GM06990 (cell line): ENCODE measurements at regions not wholly inside any gene's neighbourhood (a gene's known extent, or its start where the extent isn't known, plus 50 kb on each side); places are given as distances from the start of the nearest gene placed in this dataset.

Experiments
- DNase-seq: peaks from one replicate; pipeline ENCODE4 v3.0.0-alpha.2; 2011; ENCODE audit not compliant: insufficient read length; ENCODE audit errors: extremely low read depth
- H3K27me3 ChIP-seq: replicated peaks from 2 replicates; pipeline ENCODE4 v1.6.0; 2011; ENCODE audit warnings: low read length; ENCODE audit not compliant: control insufficient read depth, insufficient read depth
- H3K36me3 ChIP-seq: 2 replicates; pipeline ENCODE4 v1.5.1; 2011; ENCODE audit warnings: low read length; ENCODE audit not compliant: control insufficient read depth, insufficient read depth
- H3K4me3 ChIP-seq: replicated peaks from 2 replicates; pipeline ENCODE4 v1.5.1; 2011; ENCODE audit warnings: low read depth, mild to moderate bottlenecking, control low read depth, low read length
- CTCF ChIP-seq: IDR thresholded peaks from 2 replicates; pipeline ENCODE4 v1.5.1; 2011; ENCODE audit warnings: low read length, control low read depth, mild to moderate bottlenecking, inconsistent platforms; ENCODE audit not compliant: insufficient read depth, poor library complexity, severe bottlenecking

GRCh38 chr4:140212194-140212593 is 58.2 kb upstream of the MAML3 start:
- H3K27me3 ChIP-seq = no peaks in the 10 kb centered on the region
- H3K36me3 ChIP-seq = no peaks in the 10 kb centered on the region
- DNase-seq = no peak
- no peak for TF ChIP-seq CTCF
- H3K4me3 ChIP-seq = no peak overlapping the region

GRCh38 chr4:140211693-140212092 is 57.7 kb upstream of the MAML3 start:
- no peak for DNase-seq
- no peak overlapping the region for H3K4me3 ChIP-seq
- TF ChIP-seq CTCF = no peak
- no peaks in the 10 kb centered on the region for H3K36me3 ChIP-seq
- H3K27me3 ChIP-seq = no peaks in the 10 kb centered on the region

DNA sequence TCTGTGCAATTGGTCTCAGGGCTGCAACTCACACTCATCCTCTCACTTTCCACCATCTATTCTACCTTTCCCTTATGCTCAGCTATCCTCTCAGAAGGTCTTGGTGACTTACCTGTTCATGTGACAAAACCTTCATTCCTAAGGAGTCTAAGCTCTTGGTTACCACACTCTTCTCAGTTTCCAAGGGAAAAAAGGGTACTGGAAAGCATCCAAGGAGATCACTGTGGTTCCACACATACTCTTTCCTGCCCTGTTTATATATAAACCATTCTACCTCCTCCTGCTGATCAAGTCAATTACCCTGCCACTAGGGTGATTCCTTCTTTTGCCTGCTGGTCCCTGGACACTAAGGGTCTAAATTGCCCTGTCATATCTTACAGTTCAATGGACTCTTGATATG is 57.2 kb upstream of the MAML3 start:
- H3K36me3 ChIP-seq = no peaks in the 10 kb centered on the region
- H3K27me3 ChIP-seq = no peaks in the 10 kb centered on the region
- TF ChIP-seq CTCF = no peak
- H3K4me3 ChIP-seq = no peak overlapping the region
- DNase-seq = no peak

DNA sequence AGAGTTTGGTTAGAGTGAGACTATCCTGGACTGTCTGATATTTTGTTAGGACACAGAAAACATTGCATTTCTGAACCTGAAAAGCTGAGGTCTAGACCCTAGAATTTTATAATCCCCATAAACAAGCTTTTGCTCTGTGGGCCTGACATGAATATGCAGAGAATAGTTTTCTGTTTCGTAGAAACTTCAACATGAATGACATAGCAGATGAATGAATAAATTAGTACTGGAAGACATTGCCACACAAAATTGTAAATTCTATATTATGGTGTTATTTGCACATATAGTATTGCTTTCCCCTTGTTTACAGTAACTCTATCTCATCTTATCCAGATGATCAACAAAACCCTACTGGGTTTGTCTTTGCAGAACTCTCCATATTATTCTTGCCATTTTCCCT is 54.9 kb upstream of the MAML3 start:
- no peaks in the 10 kb centered on the region for H3K27me3 ChIP-seq
- H3K36me3 ChIP-seq = no peaks in the 10 kb centered on the region
- H3K4me3 ChIP-seq = no peak overlapping the region
- no peak for DNase-seq
- no peak for TF ChIP-seq CTCF
